ENCODE measurements at regions not wholly inside any gene's neighbourhood (a gene's known extent, or its start where the extent isn't known, plus 50 kb on each side); places are given as distances from the start of the nearest gene placed in this dataset.

- TF ChIP-seq EZH2 (IDR thresholded peaks at IDR 0.05; ENCODE audit: borderline replicate concordance, low read depth, low read length, poor library complexity, severe bottlenecking) (no peak), CTCF (conservative IDR thresholded peaks at IDR 0.05; ENCODE audit: low read depth, low read length) (no peak)
- H3K9me3 ChIP-seq (ENCODE audit: low read depth, low read length, poor library complexity, severe bottlenecking): no peaks in the 10 kb centered on the region
- H3K27me3 ChIP-seq (replicated peaks; ENCODE audit: insufficient read depth, low read depth, low read length, poor library complexity): no peaks in the 10 kb centered on the region
- peak; percentile 22 for DNase-seq (ENCODE audit: low spot score)
- no peaks in the 10 kb centered on the region for H3K36me3 ChIP-seq (ENCODE audit: insufficient read depth, low read length, poor library complexity, severe bottlenecking)
- POLR2A ChIA-PET (ENCODE audit: low non-redundant PET): no interaction called here
- H3K27ac ChIP-seq (ENCODE audit: low read depth, low read length, poor library complexity, severe bottlenecking): no peak overlapping the region
- no peak overlapping the region for H3K4me3 ChIP-seq (ENCODE audit: low read depth, low read length, poor library complexity, severe bottlenecking)
- no TSS peak for BruUV-seq (replicated peaks)
- peaks cover 8% of the 10 kb centered on the region for H3K4me1 ChIP-seq (ENCODE audit: insufficient read depth, low read length, poor library complexity, severe bottlenecking)
- intact Hi-C loops (cut with micrococcal nuclease; ENCODE audit: unreplicated experiment): no loop called here
- CTCF ChIA-PET: no interaction called here
Observed at GRCh38 chr6:139625998-139626975, 251.8 kb upstream of the CITED2 start.

- H3K4me3 ChIP-seq (ENCODE audit: low read depth, low read length, poor library complexity, severe bottlenecking): no peak overlapping the region
- intact Hi-C loops (cut with micrococcal nuclease; ENCODE audit: unreplicated experiment): no loop called here
- TF ChIP-seq CTCF (conservative IDR thresholded peaks at IDR 0.05; ENCODE audit: low read depth, low read length) (no peak), EZH2 (IDR thresholded peaks at IDR 0.05; ENCODE audit: borderline replicate concordance, low read depth, low read length, poor library complexity, severe bottlenecking) (no peak)
- ChIA-PET POLR2A (ENCODE audit: low non-redundant PET) (no interaction called here), CTCF (no interaction called here)
- no peak overlapping the region for H3K27ac ChIP-seq (ENCODE audit: low read depth, low read length, poor library complexity, severe bottlenecking)
- H3K27me3 ChIP-seq (replicated peaks; ENCODE audit: insufficient read depth, low read depth, low read length, poor library complexity): no peaks in the 10 kb centered on the region
- no peaks in the 10 kb centered on the region for H3K36me3 ChIP-seq (ENCODE audit: insufficient read depth, low read length, poor library complexity, severe bottlenecking)
- H3K9me3 ChIP-seq (ENCODE audit: low read depth, low read length, poor library complexity, severe bottlenecking): no peaks in the 10 kb centered on the region
- no peak for DNase-seq (ENCODE audit: low spot score)
- BruUV-seq (replicated peaks): no TSS peak
- peaks cover 8% of the 10 kb centered on the region for H3K4me1 ChIP-seq (ENCODE audit: insufficient read depth, low read length, poor library complexity, severe bottlenecking)
Observed at GRCh38 chr6:139625081-139625939, 250.9 kb upstream of the CITED2 start.

- ChIA-PET POLR2A (ENCODE audit: low non-redundant PET) (no interaction called here), CTCF (no interaction called here)
- no TSS peak for BruUV-seq (replicated peaks)
- H3K36me3 ChIP-seq (ENCODE audit: insufficient read depth, low read length, poor library complexity, severe bottlenecking): no peaks in the 10 kb centered on the region
- no peak for TF ChIP-seq CTCF (conservative IDR thresholded peaks at IDR 0.05; ENCODE audit: low read depth, low read length)
- no peak for TF ChIP-seq EZH2 (IDR thresholded peaks at IDR 0.05; ENCODE audit: borderline replicate concordance, low read depth, low read length, poor library complexity, severe bottlenecking)
- no peak overlapping the region for H3K4me3 ChIP-seq (ENCODE audit: low read depth, low read length, poor library complexity, severe bottlenecking)
- H3K27ac ChIP-seq (ENCODE audit: low read depth, low read length, poor library complexity, severe bottlenecking): no peak overlapping the region
- no peaks in the 10 kb centered on the region for H3K27me3 ChIP-seq (replicated peaks; ENCODE audit: insufficient read depth, low read depth, low read length, poor library complexity)
- no peak for DNase-seq (ENCODE audit: low spot score)
- peaks cover 8% of the 10 kb centered on the region for H3K4me1 ChIP-seq (ENCODE audit: insufficient read depth, low read length, poor library complexity, severe bottlenecking)
- H3K9me3 ChIP-seq (ENCODE audit: low read depth, low read length, poor library complexity, severe bottlenecking): no peaks in the 10 kb centered on the region
- intact Hi-C loops (cut with micrococcal nuclease; ENCODE audit: unreplicated experiment): no loop called here
Observed at GRCh38 chr6:139623372-139623771, 248.9 kb upstream of the CITED2 start.

All from A673 (cell line).